MM.1S (cell line): ENCODE measurements at regions not wholly inside any gene's neighbourhood (a gene's known extent, or its start where the extent isn't known, plus 50 kb on each side); places are given as distances from the start of the nearest gene placed in this dataset.

Experiments used
- EZH2 ChIP-seq: fragments of 300-600 bp; sonication (generic); optimal IDR thresholded peaks from 2 replicates; pipeline ENCODE3; 2017; ENCODE audit warnings: low read depth, mild to moderate bottlenecking, antibody characterized with exemption, low read length, mixed read lengths
- EZH2phosphoT487 ChIP-seq: fragments of 300-600 bp; sonication (generic); IDR thresholded peaks from 2 replicates; pipeline ENCODE4 v1.6.1; 2018; ENCODE audit warnings: antibody characterized with exemption, low read length
- TF ChIP-seq, protein P1 (sequence below): fragments of 300-600 bp; sonication (generic); IDR thresholded peaks from 2 replicates; pipeline ENCODE4 v1.5.1; 2016; ENCODE audit warnings: antibody characterized with exemption, low read length, mixed read lengths

DNA sequence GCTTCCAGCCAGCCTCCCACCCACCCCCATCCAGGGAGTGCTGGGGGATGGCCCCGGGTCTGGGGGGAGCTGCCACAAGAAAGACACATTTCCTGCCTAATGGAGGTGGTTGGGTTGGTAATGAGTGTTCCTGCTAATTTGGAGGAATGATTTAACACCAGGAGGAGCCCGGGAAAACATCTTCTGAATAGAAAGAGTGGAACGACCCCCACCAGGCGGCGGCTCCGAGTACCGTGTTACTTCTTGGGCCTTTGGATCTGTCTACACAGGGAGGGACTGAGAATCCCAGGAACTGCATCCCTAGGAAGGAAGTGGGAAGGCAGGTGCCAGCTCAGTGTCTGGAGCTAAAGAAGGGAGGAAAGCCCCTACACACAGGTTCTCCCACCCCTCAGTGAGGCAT is 64.6 kb downstream of the TSPAN17 start:
- TF ChIP-seq EZH2 (no peak), EZH2phosphoT487 (no peak)
- TF ChIP-seq, protein P1, sequence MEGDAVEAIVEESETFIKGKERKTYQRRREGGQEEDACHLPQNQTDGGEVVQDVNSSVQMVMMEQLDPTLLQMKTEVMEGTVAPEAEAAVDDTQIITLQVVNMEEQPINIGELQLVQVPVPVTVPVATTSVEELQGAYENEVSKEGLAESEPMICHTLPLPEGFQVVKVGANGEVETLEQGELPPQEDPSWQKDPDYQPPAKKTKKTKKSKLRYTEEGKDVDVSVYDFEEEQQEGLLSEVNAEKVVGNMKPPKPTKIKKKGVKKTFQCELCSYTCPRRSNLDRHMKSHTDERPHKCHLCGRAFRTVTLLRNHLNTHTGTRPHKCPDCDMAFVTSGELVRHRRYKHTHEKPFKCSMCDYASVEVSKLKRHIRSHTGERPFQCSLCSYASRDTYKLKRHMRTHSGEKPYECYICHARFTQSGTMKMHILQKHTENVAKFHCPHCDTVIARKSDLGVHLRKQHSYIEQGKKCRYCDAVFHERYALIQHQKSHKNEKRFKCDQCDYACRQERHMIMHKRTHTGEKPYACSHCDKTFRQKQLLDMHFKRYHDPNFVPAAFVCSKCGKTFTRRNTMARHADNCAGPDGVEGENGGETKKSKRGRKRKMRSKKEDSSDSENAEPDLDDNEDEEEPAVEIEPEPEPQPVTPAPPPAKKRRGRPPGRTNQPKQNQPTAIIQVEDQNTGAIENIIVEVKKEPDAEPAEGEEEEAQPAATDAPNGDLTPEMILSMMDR = no peak
